ENCODE measurements at regions not wholly inside any gene's neighbourhood (a gene's known extent, or its start where the extent isn't known, plus 50 kb on each side); places are given as distances from the start of the nearest gene placed in this dataset.

- intact Hi-C loops (cut with DNase I): loop anchor here (5.0 kb wide), 1 partner anchor 458 kb away; the partner anchor contains the start of gene ACKR3
- no peak for ATAC-seq
Measured at GRCh38 chr2:237025090-237025865, 60.4 kb upstream of the COPS8 start.

GRCh38 chr2:237026981-237027711 is 58.5 kb upstream of the COPS8 start:
- ATAC-seq (peak; percentile 87), DNase-seq (ENCODE audit: missing footprints) (peak; percentile 80)
- intact Hi-C loops (cut with DNase I): loop anchor here (1.0 to 5.0 kb wide), 3 partner anchors 460 to 674 kb away; partner anchors contain the start of gene ACKR3

More at GRCh38 chr2:237025090-237025865, 60.4 kb upstream of the COPS8 start:
- no peak for DNase-seq (ENCODE audit: missing footprints)

GRCh38 chr2:237027712-237028029 is 58.0 kb upstream of the COPS8 start:
- intact Hi-C loops (cut with DNase I): loop anchor here (1.0 to 5.0 kb wide), 3 partner anchors 460 to 674 kb away; partner anchors contain the start of gene ACKR3
- DNase-seq (ENCODE audit: missing footprints) (no peak), ATAC-seq (no peak)

- no peak for DNase-seq (ENCODE audit: missing footprints)
- intact Hi-C loops (cut with DNase I): no loop called here
- no peak for ATAC-seq
Measured at GRCh38 chr2:237030382-237030781, 55.3 kb upstream of the COPS8 start.

- intact Hi-C loops (cut with DNase I): no loop called here
- ATAC-seq (no peak), DNase-seq (ENCODE audit: missing footprints) (no peak)
Measured at GRCh38 chr2:237033536-237034060, 52.1 kb upstream of the COPS8 start.

- ATAC-seq (no peak), DNase-seq (ENCODE audit: missing footprints) (no peak)
- intact Hi-C loops (cut with DNase I): no loop called here
Measured at GRCh38 chr2:237035781-237036475, 49.8 kb upstream of the COPS8 start.

Measured in Right ventricle myocardium inferior (tissue), 1 donor.